SK-MEL-5 (cell line): ENCODE measurements at regions not wholly inside any gene's neighbourhood (a gene's known extent, or its start where the extent isn't known, plus 50 kb on each side); places are given as distances from the start of the nearest gene placed in this dataset.
A peak's percentile ranks its signal among the peaks of the same experiment; 100 is the strongest.
"Not testable (repeated sequence)": the region's sequence is repeated elsewhere in the genome, so short reads cannot be mapped to it uniquely, and the experiment has no call there.

ENCODE experiments used
- DNase-seq: peaks from one replicate; pipeline ENCODE4 v3.0.0-alpha.2; 2016; ENCODE audit warnings: low read depth, low spot score
- in situ Hi-C: cut with HindIII; loops from 2 replicates; pipeline ENCODE4 v1.10.0; 2016; ENCODE audit warnings: low sequenced_read_pairs, high pct_unique_total_duplicates, low pct_unique_long_range_greater_than_20kb

DNA sequence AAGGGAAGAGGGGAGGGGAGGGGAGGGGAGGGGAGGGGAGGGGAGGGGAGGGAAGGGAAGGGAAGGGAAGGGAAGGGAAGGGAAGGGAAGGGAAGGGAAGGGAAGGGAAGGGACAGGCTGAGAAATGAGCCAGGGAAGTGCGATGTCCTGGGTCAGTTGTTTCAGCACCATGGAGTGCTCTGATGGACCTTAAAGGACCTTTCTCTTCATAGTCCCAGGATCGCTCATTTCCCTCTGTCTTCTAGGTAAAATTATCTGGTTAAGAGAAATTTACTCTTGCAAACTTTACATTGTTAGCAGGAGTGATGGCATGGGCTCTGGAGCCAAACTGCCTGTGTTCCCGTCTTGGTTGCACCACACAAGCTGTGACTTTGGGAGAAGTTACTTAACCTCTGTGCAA lies 357.8 kb downstream of the MATN1 start:
- DNase-seq = no peak
- in situ Hi-C loops = no loop called here

DNA sequence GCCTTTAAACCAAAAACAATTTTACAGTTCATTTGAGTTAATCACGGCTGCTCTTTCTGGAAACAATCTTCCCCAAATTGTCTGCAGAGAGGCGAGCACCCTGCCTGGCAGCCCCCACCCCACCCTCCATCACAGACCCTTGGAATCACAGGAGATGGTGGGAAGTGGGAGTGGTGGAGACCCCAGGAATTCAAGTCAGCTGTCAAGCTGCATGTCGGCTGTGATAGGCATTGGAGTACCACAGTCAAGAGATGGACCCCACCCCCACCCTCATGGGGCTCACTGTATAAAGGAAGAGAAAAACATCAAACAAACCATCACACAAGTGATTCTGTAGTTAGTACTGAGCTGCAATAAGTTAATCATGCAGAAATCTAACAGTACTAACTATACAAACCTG lies 360.4 kb downstream of the MATN1 start:
- in situ Hi-C loops = no loop called here
- no peak for DNase-seq

DNA sequence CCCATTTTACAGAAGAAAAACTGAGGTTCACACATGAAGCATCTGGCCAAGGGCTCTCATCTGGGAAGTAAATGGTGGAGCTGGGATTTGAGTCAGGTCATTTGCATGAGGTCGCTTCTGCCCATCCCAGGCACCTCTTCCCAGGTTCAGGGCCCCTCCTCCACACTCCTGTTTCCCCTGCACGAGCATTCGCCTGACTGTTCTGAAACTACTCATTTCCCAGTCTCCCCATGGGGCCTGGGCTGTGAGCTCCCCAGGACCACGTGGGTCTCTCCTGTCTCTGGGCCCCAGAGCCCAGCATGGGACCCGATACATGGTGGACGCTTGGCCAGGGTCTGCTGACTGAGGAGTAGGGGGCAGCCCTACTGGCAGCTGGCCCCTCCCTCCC lies 360.8 kb downstream of the MATN1 start:
- no peak for DNase-seq

DNA sequence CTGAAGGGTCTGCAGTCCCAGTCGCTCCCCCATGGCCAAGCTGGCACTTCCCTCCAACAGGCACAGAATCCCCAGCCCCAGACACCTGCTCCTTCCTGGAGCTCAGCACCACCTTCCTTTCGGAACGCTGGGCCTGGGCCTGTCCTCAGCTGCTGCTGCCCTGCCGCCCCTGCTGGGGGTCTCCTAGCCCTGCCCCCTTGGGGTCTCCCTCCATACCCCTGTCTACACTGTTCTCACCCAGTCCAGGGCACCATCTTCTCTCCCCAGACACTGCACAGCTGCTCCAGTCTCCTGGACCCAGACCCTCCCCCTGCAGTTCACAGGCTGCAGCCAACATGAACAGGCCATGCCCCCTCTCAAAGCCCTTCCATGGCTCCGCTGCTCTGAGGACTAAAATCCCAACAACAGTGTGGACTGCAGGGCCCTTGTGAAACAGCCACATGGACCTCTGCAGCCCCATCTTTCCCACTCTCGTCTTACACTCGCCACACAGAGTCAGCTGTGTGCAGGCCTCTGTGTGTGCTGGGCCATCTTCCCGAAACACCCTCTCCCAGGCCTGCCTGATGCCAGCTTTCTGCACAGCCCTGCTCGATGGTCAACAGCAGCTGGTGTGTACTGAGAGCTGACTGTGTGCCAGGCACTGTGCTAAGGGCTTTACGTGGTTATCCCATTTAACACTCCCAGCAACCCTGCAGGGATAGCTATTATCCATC lies 361.3 kb downstream of the MATN1 start:
- DNase-seq, in situ Hi-C loops: not testable (repeated sequence)

More for the DNA sequence above, 360.8 kb downstream of the MATN1 start:
- in situ Hi-C loops = no loop called here

DNA sequence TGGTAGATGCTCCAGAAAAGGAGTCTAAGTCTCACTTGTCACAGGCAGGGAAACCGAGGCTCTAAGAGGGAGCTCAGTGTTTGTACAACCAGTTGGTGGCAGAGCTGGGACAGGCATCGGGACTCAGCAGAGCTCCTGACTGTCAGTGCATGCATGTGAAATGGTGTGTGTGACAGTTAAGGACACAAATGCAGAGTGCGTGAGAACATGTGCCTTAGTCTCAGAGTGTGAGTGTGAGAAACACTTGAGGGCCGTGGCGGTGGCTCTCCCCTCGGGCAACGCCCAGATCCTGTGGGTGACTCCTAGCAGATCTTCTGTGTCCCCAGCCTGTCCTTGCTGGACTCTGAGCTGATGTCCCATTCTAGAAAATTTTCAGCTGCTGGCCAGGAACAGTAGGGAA lies 362.6 kb downstream of the MATN1 start:
- no peak for DNase-seq
- in situ Hi-C loops = no loop called here

DNA sequence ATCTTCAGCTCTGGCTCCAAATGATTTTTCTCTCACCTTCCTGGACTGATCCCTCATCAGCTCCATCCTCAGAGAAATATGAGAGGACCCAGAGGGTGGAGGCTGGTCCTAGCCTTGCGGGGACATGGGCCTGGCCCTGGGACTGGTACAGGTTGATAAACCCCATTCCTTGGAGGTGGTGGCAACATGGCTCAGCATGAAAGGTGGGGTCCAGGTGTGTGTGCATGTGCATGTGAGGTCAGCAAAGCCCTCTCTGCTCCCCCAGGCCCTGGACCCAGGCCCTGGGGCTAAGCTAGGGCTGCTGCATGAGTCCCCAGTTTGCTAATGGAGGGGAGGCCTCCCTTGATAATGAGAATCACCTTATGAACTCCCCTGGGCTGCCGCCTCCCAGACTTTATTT lies 363.1 kb downstream of the MATN1 start:
- DNase-seq = no peak
- in situ Hi-C loops = no loop called here

DNA sequence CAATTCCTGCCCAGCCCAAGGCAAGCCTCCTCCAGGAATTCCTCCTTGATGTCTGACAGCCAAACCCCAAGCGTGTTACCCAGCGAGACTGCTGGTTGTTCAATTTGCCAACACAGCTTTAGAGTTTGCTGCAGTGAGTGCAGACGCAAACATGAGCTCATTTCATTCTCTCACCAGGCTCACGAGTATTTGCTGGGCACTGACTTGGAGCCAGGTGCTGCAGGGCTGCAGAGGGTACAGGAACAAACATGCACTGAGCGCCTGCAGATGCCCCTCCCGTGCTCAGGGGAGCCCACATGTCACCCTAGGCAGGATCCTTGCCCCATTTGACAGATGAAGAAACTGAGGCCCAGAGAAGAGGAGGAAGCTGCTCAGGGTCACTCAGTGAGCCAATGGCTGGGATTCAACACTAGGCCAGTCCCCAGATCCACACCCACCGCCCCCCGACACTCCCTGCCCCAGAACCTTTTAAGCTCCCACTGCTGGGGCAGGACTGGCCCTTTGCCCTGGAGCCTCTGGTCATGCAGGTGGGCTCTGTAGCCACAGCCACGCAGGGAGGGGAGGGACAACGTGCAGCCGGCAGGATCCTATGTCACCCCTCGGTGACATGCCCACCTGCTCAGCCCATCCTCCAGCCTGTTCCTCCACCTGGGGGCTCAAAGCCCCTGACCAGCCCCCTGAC lies 363.7 kb downstream of the MATN1 start:
- no peak for DNase-seq

DNA sequence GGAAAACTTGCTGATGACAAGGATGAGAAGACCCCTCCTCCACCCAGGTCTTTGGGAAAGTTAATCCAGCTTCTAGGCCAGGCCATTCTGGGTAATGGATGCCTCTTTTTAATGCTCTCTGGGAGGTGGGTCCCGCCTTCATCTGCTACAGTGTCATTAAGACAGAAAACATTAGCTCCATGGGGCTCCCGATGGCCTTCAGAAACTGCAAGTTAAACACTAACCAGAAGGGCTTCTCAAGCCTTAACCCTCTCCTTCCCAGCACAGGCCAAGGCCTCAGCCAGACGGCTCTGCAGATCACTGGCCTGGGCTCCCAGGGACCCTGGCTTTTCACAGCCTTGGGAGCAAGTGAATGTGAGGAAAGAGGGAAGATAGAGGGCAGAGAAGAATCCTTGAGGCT lies 364.9 kb downstream of the MATN1 start:
- no peak for DNase-seq
- in situ Hi-C loops = no loop called here

More for the DNA sequence above, 363.7 kb downstream of the MATN1 start:
- in situ Hi-C loops = no loop called here

DNA sequence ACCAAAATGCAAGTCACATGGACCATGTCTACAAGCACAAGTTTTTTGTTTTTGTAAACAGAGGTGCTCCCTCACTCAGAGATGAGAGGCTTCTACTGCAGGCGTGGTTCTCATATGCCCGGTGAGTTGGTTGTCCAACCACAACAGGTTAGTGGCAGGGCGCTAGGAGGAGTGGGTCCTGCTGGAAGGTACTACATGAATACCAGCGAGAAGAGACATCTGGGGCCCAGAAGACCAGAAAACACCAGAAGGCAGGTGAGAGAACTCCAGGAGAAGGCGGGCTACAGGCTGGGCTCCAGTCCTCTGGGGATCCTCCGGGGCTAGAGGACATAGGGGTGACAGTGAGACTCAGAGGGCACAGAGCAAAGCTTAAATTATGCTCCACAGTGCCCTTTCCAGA lies 366.5 kb downstream of the MATN1 start:
- in situ Hi-C loops = no loop called here
- DNase-seq = no peak

DNA sequence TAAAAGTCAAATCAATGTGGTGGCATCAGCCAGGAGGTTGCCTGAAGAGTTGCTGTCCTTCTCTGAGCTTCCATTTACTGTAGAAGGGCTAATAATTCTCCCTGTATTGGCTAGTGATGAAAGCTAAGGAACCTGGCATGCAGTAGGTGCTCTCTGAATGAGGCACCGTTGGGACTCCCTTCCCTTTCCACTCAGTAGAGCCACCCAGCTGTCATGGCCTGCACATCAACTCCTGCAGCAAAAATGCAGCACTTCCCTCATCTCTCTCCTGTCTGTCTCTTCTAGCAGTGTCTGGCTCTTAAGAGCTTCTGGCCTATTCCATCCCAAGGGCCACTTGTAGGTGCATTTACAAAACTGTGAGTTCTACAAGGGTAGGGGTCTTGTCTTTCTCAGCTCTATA lies 369.0 kb downstream of the MATN1 start:
- no peak for DNase-seq
- in situ Hi-C loops = no loop called here

DNA sequence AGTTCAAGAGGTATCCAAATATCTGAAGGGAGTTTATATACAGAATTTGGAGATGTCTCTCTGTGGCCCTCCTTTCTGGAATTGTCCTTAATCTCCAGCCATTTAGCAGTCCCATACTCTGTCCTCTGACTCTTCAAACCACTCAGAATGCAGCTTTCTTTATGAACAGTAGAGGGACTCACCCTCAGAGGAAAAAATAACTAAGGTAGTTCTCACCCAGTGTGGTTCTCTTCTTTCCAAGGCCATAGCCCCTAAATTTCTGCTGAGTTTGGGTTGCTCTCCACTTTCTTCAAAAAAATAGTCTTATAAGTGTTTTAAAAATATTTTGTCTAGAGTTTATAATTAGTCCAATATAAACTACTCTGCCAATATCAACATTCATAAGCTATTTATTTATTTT lies 369.7 kb downstream of the MATN1 start:
- peak; percentile 22 for DNase-seq

DNA sequence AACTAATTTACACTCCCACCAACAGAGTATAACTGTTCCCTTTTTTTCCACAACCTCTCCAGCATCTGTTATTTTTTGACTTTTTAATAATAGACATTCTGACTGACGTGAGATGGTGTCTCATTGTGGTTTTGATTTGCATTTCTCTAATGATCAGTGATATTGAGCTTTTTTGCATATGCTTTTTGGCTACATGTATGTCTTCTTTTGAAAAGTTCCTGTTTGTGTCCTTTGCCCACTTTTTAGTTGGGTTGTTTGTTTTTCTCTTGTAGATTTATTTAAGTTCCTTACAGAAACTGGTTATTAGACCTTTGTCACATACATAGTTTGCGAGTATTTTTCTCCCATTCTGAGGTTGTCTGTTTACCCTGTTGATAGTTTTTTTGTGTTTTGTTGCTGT lies 375.2 kb downstream of the MATN1 start:
- no peak for DNase-seq
- in situ Hi-C loops = no loop called here

More for the DNA sequence above, 369.7 kb downstream of the MATN1 start:
- in situ Hi-C loops = no loop called here

DNA sequence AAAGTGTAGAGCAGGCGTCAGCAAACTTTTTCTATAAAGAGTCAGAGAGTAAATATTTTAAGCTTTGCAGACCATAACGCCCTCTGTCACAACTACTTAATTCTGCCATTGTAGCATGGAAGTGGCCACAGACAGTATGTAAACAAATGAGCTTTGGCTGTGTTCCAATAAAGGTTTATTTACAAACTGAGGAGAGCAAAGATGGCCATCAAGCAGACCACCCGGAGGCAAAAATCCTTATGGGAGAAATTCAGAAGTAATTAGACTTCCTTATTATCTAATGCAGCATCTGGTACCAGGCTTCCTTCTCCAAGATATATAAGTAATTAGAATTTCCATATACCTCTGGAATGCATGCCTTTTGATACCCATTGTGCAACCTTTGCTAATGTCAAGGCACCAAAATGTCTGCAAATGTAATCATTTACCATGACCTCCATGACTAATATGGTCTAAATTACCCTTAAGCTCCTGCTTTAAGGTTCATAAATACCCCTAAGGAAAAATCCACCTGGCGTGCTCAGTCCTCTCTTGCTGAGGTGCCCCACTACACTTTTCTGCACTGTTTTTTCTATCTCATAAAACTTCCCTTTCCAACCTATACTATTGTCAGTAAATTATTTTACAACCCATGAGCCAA lies 377.8 kb downstream of the MATN1 start:
- in situ Hi-C loops = no loop called here
- no peak for DNase-seq

DNA sequence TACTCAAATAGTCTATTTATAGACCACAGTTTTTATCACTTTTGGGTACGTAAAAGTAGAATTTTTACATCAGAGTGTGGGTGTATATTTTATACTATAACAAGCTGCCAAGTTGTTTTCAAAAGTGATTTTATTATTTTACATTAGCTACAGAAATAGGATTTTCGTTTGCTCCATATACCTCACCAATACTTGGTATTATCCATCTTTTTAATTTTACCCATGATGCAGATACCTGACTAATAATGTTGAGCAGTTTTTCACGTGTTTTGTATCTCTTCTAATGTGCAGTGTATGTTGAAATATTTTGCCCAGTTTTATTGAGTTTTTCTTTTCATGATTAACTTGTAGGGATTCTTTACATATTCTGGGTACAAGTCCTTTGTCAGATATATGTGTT lies 379.8 kb downstream of the MATN1 start:
- in situ Hi-C loops = no loop called here
- DNase-seq = no peak

DNA sequence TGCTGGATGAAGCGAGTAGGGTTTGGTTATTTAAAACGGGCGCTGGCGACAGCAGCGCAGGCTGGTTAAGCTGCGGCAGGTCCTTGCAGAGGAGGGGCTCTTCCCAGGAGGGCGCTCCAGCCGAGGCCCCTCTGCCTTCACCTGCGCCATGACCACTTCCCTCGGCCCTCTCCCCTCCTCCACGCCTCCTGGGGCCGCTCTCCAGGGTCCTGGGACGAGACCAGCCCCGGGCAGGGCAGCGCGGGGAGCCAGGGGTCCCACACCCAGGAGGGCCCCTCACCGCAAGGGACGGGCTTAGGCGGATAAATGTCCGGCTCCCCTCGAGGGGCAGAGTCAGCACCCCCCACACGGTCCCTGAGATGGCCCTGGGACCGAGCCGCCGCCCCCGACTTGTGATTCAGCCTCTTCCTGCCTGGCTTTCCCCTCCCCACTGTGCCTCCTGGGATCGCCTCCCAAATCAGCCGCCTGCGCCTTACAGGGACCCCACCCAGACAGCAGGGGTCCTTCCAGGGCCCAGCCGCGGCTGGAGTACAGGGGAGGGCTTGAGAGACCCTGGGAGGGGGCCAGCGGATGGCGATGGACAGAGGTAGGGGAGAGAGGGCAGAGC lies 380.7 kb downstream of the MATN1 start:
- in situ Hi-C loops = no loop called here

DNA sequence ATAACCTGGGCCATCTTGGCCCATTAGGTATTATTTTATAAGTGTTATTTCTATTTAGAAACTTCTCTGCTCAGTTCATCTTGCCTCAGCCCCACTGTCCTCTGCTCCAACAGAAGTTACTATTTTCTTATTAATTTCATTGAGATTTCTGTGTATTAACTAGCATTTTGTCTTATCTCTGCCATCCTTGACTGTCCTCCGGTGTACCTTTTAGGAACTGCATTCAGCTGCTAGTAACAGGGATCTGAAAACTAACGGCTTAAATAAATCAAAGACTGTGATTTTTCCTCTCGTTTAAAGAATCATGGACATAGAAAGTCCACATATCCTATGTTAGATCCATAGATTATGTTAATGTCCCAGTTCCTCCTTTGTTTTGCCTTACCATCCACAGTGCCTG lies 382.5 kb downstream of the MATN1 start:
- in situ Hi-C loops = no loop called here
- DNase-seq = no peak

More for the DNA sequence above, 380.7 kb downstream of the MATN1 start:
- no peak for DNase-seq

DNA sequence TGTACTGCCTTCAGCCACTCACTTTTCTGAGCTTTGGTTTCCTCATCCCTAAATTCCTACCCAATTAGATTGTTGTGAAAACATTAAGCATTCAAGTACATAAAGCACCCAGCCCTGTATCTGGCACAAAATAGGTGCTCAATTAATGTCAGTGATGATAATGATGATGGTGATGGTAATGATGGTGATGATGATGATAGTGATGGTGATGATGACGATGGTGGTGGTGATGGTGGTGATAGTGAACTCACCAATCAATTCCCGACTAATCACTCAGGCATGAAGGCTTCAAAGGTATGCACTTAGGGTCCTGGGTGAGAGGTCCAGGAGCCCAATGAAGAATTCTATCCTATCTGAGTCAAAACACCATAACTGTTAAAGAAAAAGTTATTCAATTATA lies 383.5 kb downstream of the MATN1 start:
- in situ Hi-C loops = no loop called here
- no peak for DNase-seq

DNA sequence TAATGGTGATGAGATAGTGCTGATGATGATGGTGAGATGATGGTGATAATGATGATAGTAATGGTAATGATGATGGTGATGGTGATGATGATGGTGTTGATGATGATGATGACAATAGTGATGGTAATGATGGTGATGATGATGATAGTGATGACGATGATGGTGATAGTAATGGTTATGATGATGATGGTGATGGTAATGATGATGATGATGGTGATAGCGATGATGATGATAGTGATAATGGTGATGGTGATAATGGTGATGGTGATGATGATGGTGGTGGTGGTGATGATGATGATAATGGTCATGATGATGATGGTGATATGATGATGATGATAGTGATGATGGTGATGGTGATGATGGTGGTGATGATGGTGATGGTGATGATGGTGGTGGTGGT lies 384.6 kb downstream of the MATN1 start:
- no peak for DNase-seq
- in situ Hi-C loops = no loop called here

DNA sequence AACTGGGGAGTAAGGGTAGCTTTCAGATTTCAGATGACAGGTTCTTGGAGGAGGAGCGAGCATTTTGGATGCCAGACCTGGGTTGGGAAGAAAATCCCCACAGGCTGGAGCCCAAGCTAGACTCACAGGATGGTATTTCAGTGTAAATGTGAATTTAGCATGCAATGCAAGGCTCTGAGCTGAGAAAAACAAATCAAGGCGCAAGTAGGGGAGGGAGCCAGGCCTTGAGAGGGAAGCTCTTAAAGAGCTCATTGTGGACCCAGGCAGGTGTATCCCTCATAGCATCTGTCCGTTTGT lies 386.1 kb downstream of the MATN1 start:
- in situ Hi-C loops = no loop called here
- no peak for DNase-seq
